ENCODE measurements at regions not wholly inside any gene's neighbourhood (a gene's known extent, or its start where the extent isn't known, plus 50 kb on each side); places are given as distances from the start of the nearest gene placed in this dataset.

DNA sequence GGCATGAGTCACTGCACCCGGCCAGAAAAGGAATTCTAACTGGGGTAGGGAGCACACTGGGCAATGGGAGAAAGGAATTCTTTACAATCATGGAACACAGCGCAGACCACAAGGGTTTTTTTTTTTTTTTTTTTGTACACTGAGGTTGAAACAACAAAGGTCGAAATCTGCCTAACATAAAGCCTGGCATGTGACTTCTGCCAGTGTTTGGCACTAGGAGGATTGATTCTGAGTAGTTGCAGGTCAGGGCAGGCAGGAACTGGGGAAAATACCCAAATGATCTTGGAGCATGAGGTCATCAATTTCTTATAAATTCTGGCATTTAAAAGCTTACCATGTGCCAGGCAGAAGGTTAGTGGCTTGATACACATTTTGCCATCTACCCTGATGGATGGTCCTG lies 202.0 kb upstream of the SNX19 start:
- Histone ChIP-seq H3K36me3 (ENCODE audit: insufficient read depth, low read length) (no peaks in the 10 kb centered on the region), H3K4me3 (ENCODE audit: low read depth, low read length) (no peak overlapping the region), H2AFZ (ENCODE audit: low read length, unreplicated experiment) (no peak overlapping the region), H3K27me3 (ENCODE audit: insufficient read depth, low read length) (no peaks in the 10 kb centered on the region), H3K4me1 (ENCODE audit: control insufficient read depth, insufficient read depth, low read length, unreplicated experiment) (no peaks in the 10 kb centered on the region), H3K27ac (ENCODE audit: low read depth, low read length) (no peak overlapping the region), H3K79me2 (ENCODE audit: control insufficient read depth, insufficient read depth, low read length, unreplicated experiment) (no peaks in the 10 kb centered on the region)

DNA sequence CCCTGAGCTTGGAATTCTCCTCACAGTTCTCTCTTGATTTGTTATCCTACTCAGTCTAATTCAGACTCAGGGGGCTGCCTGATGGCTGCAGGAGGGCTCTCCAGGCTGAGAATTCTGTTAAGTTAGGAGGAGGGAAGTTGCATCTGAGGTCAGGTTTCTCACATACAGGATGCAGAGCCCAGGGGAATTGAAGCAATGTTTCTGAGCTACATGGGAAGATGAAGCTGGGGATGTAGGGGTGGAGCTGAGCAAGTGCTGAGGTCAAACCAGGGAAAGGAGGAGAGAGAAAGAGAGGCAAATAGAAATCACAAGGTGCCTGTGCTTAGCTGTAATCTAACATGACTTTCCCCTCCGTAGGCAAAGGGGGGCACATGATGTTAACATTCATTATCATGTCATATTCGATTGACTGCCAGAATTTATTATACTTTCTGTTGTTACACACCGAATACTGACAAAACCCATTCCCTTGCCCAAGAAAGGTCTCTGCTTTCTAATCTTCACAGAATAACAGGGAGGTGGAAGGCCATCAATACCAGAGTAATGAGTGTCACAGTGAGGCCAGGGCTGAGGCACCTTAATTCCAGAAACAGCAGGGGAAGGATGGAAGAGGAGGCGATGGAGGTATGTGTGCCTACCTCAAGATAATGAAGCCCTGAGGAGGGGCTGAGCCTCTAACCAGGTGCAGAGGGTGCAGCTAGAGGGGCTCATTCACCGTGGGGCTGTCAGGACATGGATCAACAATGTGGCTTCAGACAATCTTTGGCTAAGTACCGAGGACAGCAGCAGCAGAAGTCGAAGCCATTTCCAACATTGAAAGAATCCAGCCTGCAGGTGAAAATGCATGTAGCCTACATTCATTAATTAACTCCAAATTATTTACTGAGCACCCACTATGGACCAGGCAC lies 205.4 kb upstream of the SNX19 start:
- Histone ChIP-seq H3K4me1 (ENCODE audit: control insufficient read depth, insufficient read depth, low read length, unreplicated experiment) (no peaks in the 10 kb centered on the region), H3K27ac (ENCODE audit: low read depth, low read length) (no peak overlapping the region), H3K27me3 (ENCODE audit: insufficient read depth, low read length) (peaks cover 4% of the 10 kb centered on the region; the same call in 1 of the 2 replicates), H3K4me3 (ENCODE audit: low read depth, low read length) (no peak overlapping the region), H3K36me3 (ENCODE audit: insufficient read depth, low read length) (no peaks in the 10 kb centered on the region), H3K79me2 (ENCODE audit: control insufficient read depth, insufficient read depth, low read length, unreplicated experiment) (no peaks in the 10 kb centered on the region), H2AFZ (ENCODE audit: low read length, unreplicated experiment) (no peak overlapping the region)

DNA sequence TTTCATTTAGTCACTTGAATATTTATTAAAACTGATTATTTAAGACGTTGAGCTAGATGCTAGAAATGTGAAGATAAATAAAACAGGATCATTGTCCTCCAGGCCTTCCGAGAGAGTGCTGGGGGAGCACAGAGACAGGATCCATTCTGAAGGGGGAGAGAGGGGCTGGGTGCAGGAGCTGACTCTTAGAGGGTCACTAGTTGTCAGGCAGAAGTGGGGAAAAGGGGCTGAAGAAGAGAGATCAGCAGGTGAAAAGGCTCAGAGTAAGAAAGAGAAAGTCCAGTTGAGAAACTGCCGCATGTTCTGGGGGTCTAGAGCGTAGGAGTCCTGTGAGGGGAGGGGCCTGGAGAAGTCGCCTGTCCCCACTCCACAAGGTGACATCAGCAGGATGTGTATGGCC lies 206.2 kb upstream of the SNX19 start:
- Histone ChIP-seq H3K4me3 (ENCODE audit: low read depth, low read length) (no peak overlapping the region), H3K36me3 (ENCODE audit: insufficient read depth, low read length) (no peaks in the 10 kb centered on the region), H2AFZ (ENCODE audit: low read length, unreplicated experiment) (no peak overlapping the region), H3K4me1 (ENCODE audit: control insufficient read depth, insufficient read depth, low read length, unreplicated experiment) (no peaks in the 10 kb centered on the region), H3K27me3 (ENCODE audit: insufficient read depth, low read length) (peaks cover 4% of the 10 kb centered on the region; the same call in 1 of the 2 replicates), H3K27ac (ENCODE audit: low read depth, low read length) (no peak overlapping the region), H3K79me2 (ENCODE audit: control insufficient read depth, insufficient read depth, low read length, unreplicated experiment) (no peaks in the 10 kb centered on the region)

DNA sequence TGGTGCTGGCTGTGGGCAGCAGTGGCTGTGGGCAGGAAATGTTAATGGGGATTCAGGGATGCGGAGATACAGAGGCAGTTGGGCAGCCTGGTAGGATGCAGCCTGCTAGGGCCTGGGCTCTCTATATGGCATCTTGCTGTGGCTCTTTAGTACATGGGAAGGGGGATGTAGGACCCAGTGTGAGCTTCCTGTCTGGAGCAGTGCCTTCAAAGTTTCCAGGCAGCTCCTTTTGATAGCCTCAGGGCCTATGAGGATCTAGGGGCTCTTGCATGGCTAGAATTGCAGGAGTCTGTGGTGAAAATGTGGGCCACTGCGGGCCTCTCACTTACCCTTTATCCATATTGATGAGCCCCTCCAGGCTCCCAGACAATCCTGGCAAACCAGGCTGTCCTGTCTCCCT lies 213.2 kb upstream of the SNX19 start:
- Histone ChIP-seq H3K36me3 (ENCODE audit: insufficient read depth, low read length) (no peaks in the 10 kb centered on the region), H3K4me1 (ENCODE audit: control insufficient read depth, insufficient read depth, low read length, unreplicated experiment) (no peaks in the 10 kb centered on the region), H3K27me3 (ENCODE audit: insufficient read depth, low read length) (no peaks in the 10 kb centered on the region), H3K4me3 (ENCODE audit: low read depth, low read length) (no peak overlapping the region), H2AFZ (ENCODE audit: low read length, unreplicated experiment) (no peak overlapping the region), H3K79me2 (ENCODE audit: control insufficient read depth, insufficient read depth, low read length, unreplicated experiment) (no peaks in the 10 kb centered on the region), H3K27ac (ENCODE audit: low read depth, low read length) (no peak overlapping the region)

DNA sequence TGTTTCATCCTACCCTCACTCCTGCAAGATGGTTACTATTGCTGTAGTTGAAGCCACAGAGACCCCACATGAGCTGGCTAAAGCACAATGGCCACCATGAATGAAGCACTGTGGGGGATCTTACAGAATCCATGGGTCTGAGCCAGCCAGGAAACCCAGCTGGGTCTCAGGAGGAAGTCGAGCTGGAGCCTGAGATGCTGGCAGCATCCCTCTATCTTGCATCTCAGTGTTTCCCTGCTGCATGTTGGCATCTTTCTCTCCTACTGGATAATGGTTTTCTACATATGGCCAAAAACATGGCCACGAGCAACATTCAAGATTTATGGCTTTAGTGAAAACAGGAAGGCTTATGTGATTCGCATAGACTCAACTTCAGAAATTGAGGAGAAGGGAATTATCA lies 219.3 kb upstream of the SNX19 start:
- H3K4me1 ChIP-seq (ENCODE audit: control insufficient read depth, insufficient read depth, low read length, unreplicated experiment), result no peaks in the 10 kb centered on the region
- no peak overlapping the region for H3K4me3 ChIP-seq (ENCODE audit: low read depth, low read length)
- H2AFZ ChIP-seq (ENCODE audit: low read length, unreplicated experiment), result no peak overlapping the region
- H3K36me3 ChIP-seq (ENCODE audit: insufficient read depth, low read length), result no peaks in the 10 kb centered on the region
- no peak overlapping the region for H3K27ac ChIP-seq (ENCODE audit: low read depth, low read length)
- no peaks in the 10 kb centered on the region for H3K79me2 ChIP-seq (ENCODE audit: control insufficient read depth, insufficient read depth, low read length, unreplicated experiment)
- H3K27me3 ChIP-seq (ENCODE audit: insufficient read depth, low read length), result no peaks in the 10 kb centered on the region

DNA sequence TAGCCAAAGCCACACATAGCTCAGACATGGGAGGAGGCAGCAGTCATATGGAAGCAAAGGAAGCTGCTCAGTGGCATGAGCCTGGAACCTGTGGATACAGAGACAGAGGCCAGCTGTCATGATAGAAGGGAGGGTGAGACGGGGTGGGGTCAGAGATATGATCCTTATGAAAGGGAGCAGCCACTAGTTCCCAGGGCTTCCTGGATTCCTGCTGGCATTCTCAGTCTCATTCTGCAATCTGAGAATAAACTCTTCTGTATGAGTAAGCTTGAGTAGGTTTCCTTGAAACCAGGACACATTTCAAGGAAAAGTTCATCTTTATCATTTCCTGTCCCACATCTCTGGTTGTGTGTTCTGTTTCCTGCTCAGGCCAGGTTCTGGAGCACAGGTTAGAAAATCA lies 220.2 kb upstream of the SNX19 start:
- no peaks in the 10 kb centered on the region for H3K79me2 ChIP-seq (ENCODE audit: control insufficient read depth, insufficient read depth, low read length, unreplicated experiment)
- H2AFZ ChIP-seq (ENCODE audit: low read length, unreplicated experiment), result no peak overlapping the region
- H3K36me3 ChIP-seq (ENCODE audit: insufficient read depth, low read length), result no peaks in the 10 kb centered on the region
- no peaks in the 10 kb centered on the region for H3K27me3 ChIP-seq (ENCODE audit: insufficient read depth, low read length)
- no peaks in the 10 kb centered on the region for H3K4me1 ChIP-seq (ENCODE audit: control insufficient read depth, insufficient read depth, low read length, unreplicated experiment)
- no peak overlapping the region for H3K27ac ChIP-seq (ENCODE audit: low read depth, low read length)
- no peak overlapping the region for H3K4me3 ChIP-seq (ENCODE audit: low read depth, low read length)

DNA sequence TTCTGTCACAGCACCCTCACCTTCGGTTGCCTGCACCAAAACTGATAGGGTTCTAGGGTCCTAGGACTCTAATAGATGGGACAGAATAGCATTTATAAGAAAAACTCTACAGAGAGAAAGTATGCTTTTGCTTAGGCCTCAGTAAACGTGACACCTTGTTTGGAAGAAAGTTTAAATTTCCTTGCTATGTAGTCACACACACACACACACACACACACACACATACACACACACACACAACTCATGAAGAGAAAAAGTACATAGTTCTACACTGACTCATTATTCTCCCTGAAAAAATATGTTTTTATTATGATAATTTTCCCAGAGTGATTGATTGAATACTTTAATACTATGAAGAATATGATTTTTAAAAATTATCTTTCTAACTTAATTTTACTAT lies 220.8 kb upstream of the SNX19 start:
- no peaks in the 10 kb centered on the region for H3K36me3 ChIP-seq (ENCODE audit: insufficient read depth, low read length)
- no peaks in the 10 kb centered on the region for H3K27me3 ChIP-seq (ENCODE audit: insufficient read depth, low read length)
- H3K4me1 ChIP-seq (ENCODE audit: control insufficient read depth, insufficient read depth, low read length, unreplicated experiment), result no peaks in the 10 kb centered on the region
- no peaks in the 10 kb centered on the region for H3K79me2 ChIP-seq (ENCODE audit: control insufficient read depth, insufficient read depth, low read length, unreplicated experiment)
- H3K27ac ChIP-seq (ENCODE audit: low read depth, low read length), result no peak overlapping the region
- no peak overlapping the region for H3K4me3 ChIP-seq (ENCODE audit: low read depth, low read length)
- H2AFZ ChIP-seq (ENCODE audit: low read length, unreplicated experiment), result no peak overlapping the region

DNA sequence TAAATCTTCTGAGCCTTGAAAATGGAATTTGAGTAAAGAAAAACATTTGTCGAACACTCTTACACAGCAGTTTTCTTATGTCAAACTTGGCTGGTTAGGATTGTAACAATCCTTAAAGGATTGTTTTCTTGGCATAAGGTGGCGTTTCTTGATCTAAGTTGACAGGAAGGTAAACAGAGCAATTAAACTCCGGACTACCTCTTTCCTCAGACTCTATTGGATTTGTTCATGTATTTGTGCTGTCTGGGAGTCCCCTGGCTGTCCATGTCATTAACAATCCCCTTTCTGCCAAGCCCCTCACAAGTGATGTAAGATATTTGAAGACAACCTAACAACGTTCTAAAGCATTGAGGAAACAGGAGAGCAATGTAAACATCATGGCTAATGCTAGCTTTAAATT lies 222.5 kb upstream of the SNX19 start:
- Histone ChIP-seq H2AFZ (ENCODE audit: low read length, unreplicated experiment) (no peak overlapping the region), H3K36me3 (ENCODE audit: insufficient read depth, low read length) (no peaks in the 10 kb centered on the region), H3K79me2 (ENCODE audit: control insufficient read depth, insufficient read depth, low read length, unreplicated experiment) (no peaks in the 10 kb centered on the region), H3K27ac (ENCODE audit: low read depth, low read length) (no peak overlapping the region), H3K4me3 (ENCODE audit: low read depth, low read length) (no peak overlapping the region), H3K27me3 (ENCODE audit: insufficient read depth, low read length) (no peaks in the 10 kb centered on the region), H3K4me1 (ENCODE audit: control insufficient read depth, insufficient read depth, low read length, unreplicated experiment) (no peaks in the 10 kb centered on the region)

DNA sequence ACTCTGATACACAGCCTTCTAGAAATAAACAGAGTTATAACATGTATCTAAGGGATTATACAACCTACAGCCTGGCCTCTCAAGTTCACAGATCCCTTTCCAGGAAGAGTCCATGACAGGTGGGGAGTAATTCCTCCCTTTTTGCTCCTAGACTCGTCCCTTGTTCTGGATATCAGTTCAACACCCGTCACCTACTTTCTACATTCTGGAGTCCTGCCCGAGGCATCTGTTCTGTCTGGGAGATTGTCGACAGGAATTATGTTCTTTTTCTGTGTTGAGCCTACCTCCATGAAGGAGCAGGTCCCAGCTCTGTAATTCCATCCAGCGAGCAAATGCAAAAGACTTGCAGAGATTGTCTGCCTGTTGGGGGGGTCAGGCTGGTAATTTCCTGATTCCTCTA lies 224.6 kb upstream of the NTM start:
- no peaks in the 10 kb centered on the region for H3K27me3 ChIP-seq (ENCODE audit: insufficient read depth, low read length)
- no peaks in the 10 kb centered on the region for H3K79me2 ChIP-seq (ENCODE audit: control insufficient read depth, insufficient read depth, low read length, unreplicated experiment)
- H3K36me3 ChIP-seq (ENCODE audit: insufficient read depth, low read length), result no peaks in the 10 kb centered on the region
- no peaks in the 10 kb centered on the region for H3K4me1 ChIP-seq (ENCODE audit: control insufficient read depth, insufficient read depth, low read length, unreplicated experiment)
- H3K27ac ChIP-seq (ENCODE audit: low read depth, low read length), result no peak overlapping the region
- H2AFZ ChIP-seq (ENCODE audit: low read length, unreplicated experiment), result no peak overlapping the region
- no peak overlapping the region for H3K4me3 ChIP-seq (ENCODE audit: low read depth, low read length)

DNA sequence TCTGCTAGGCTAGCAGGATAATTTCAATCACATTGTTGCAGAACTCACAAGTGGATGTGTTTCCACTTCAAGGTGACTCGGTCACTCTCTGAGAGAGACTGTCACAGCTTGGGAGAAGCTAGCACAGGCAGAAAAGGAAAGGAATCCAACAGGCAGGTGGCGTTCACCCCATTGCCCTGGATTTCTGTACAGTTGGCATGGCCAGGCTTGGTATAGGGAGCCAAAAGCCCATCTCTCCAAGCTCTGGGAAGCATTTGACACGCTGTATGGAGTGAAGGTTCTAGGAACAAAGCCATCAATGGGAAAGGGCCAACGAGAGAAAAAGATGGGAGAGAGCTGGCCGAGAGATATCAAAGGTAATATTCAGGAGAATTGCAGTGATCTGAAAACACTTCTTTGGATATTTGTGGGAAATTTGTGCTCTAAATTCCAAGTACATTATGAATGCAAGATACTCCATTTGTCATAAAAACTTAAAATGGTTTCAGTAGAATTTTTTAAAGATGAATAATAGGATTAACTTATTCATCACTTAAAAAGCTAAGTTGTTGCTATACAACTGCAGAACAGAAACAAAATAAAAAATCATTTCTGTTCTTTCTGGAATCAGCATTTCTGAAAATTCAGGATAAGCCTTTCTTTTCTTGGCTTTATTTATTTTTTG lies 223.5 kb upstream of the NTM start:
- Histone ChIP-seq H3K27ac (ENCODE audit: low read depth, low read length) (no peak overlapping the region), H3K79me2 (ENCODE audit: control insufficient read depth, insufficient read depth, low read length, unreplicated experiment) (no peaks in the 10 kb centered on the region), H3K4me3 (ENCODE audit: low read depth, low read length) (no peak overlapping the region), H3K27me3 (ENCODE audit: insufficient read depth, low read length) (no peaks in the 10 kb centered on the region), H3K4me1 (ENCODE audit: control insufficient read depth, insufficient read depth, low read length, unreplicated experiment) (no peaks in the 10 kb centered on the region), H3K36me3 (ENCODE audit: insufficient read depth, low read length) (no peaks in the 10 kb centered on the region), H2AFZ (ENCODE audit: low read length, unreplicated experiment) (no peak overlapping the region)

DNA sequence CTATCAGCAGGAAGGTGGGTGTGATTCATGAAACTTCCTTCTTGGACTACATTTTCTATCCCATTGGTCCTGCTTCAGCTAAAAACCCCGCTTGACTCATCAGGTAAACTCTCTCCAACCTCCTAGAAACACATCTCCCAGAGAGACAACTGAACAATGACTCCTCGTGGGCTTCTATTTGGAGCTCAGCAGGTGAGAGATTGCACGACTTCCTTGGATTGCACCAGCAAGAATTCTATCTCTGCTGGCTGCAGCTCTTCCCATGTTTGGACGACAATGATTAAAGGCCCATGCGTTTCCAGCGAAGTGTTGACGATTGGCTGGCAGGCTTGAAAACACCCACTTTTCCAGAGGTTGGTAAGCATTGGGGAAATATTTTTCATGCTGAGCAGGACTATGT lies 216.1 kb upstream of the NTM start:
- H3K4me1 ChIP-seq (ENCODE audit: control insufficient read depth, insufficient read depth, low read length, unreplicated experiment), result no peaks in the 10 kb centered on the region
- no peak overlapping the region for H3K27ac ChIP-seq (ENCODE audit: low read depth, low read length)
- no peaks in the 10 kb centered on the region for H3K79me2 ChIP-seq (ENCODE audit: control insufficient read depth, insufficient read depth, low read length, unreplicated experiment)
- no peaks in the 10 kb centered on the region for H3K36me3 ChIP-seq (ENCODE audit: insufficient read depth, low read length)
- H3K4me3 ChIP-seq (ENCODE audit: low read depth, low read length), result no peak overlapping the region
- H2AFZ ChIP-seq (ENCODE audit: low read length, unreplicated experiment), result no peak overlapping the region
- no peaks in the 10 kb centered on the region for H3K27me3 ChIP-seq (ENCODE audit: insufficient read depth, low read length)
